HG03097 (cell line): ENCODE measurements at regions not wholly inside any gene's neighbourhood (a gene's known extent, or its start where the extent isn't known, plus 50 kb on each side); places are given as distances from the start of the nearest gene placed in this dataset.
"Not testable (repeated sequence)": the region's sequence is repeated elsewhere in the genome, so short reads cannot be mapped to it uniquely, and the experiment has no call there.

Experiments
- ATAC-seq: cut with Tn5 transposase; IDR thresholded peaks from one replicate; pipeline ENCODE4 v1.9.1; 2021; ENCODE audit not compliant: unreplicated experiment, low FRiP score

DNA sequence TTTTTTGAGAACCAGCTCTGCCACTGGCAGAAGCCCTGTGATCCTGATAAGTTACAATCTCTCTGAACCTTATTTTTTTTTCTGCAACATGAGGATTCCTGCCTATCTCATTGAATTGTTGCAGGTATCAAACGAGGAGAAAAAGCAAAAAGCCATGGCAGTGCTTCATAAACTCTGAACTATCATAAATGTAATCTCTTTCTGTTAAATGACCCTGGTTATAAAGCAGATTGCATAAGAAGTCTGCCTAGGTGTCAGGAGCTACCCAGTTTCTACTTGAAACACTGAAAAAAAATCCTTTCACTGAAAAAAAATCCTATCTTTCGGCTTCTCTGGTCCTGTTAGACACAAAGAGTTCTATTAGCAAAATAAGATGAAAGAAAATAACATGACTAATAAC, 172.7 kb downstream of the FAM43A start:
- no peak for ATAC-seq

DNA sequence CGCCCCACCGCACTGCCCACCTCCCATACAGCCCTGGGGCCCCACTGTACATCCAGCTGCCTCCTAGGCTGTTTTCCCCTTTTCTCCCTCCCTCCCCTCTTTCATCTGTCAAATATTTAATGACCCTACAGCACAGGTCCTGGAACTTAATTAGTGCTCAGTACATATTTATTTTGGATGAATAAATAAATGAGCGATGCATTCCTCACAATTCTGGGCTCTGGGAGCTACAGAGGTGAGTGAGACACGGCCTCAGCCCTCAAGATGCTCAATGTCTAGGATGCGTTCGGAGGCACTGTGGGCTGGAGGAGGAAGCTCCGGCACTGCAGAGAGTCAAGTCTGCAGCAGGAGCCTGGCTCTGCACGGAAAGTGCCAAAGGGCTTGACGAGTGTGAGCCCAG, 175.0 kb downstream of the FAM43A start:
- no peak for ATAC-seq

DNA sequence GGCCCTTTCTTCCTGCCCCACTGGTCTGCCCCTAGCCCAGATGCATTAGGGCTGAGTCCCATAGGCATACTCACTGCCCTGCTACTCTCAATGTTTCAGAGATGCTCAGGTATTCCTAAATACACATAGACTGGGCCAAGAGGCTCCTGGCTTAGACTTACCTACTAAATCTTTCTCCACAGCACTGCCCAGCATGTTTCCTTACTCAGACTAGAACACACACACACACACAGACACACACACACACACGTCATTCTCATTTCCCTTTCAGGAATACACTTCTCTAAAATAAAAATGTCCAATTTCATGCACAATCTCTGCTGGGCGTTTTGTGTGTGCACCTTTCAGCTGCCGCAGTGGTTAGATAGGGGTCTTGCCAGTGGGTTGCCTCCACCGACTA, 175.7 kb downstream of the FAM43A start:
- ATAC-seq, result no peak

DNA sequence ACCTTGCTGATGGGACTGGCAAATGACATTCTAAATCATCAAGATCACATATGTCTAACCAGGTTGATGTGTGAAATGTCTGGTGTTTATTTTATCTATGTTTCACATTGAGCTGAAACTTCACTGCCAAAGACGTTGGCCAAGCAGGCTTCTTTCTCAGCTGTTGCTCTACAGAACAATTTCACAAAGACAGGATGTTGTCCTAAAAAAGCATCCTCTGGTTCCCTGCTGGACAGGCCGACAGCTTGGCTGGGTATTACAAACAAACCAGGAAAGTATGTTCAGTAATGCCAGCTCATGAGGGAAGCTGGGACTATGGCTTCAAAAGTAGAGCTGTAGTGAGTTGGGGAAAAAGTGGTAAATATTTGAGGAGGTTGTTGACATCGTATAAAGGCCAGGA, 179.4 kb downstream of the FAM43A start:
- no peak for ATAC-seq

DNA sequence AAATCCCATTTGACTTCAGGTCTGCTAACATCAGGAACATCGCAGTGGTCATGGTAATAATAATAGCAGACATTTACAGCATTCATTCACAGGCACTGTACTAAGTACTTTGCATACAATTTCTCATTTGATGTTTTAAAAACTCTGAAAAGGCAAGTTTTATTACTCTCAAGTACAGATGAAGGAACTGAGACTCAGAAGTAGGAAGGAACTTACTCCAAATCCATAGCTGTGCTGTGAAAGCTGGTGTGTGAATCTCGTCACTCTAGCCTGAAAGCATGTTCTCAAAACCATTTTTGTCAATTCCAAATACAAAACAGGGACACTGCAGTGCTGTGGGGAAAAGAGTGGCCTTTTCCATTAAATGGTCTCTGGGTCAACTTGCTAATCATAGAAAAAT, 179.9 kb downstream of the FAM43A start:
- ATAC-seq, result no peak

DNA sequence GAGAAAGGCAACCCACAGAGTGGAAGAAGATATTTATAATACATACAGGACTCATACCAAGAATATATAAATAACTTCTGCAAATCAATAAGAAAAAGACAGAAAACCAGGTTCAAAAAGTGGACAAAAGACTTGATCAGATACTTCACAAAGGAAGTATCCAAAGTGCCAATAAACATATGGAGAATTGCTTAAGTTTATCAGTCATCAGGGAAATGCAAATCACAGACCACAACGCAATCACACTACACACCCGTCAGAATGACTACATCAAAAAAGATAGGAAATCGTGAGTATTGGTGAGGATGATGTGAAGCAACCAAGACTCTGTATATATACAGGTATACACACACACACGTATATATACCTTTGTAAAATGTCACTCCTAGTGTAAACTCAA, 180.6 kb downstream of the FAM43A start:
- ATAC-seq, result no peak

DNA sequence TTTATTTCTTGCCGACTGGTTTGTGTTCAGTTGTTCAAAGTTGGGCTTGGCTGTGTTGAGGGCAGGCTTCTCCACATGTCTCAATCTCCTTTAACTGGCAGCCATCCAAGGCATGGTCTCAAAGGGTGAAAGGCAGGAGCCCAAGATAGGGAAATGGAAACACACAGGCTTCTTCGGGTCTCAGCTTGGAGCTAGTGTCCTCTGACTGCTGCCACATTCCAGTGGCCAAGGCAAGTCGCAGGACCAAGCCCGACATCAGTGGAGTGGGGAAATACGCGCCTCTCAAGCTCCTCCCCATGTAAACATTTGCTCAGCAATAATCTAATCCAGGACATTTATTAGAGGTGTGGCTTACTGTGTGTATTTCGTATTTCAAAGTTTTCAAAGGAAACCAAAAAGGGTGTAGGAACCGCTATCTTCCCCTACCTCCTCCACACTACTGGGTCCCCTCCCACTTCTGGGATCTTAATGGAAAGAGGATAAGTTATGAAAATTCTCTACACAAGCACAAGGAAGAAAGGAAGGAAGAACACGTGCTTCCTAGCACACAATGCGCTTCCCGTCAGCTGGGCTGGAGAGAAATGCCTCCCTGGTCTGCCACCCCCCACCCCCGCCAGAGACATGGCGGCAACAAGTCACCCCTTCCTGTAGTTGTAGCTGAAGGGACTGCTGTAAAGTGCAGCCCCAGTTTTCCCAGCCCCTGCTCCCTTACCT, 181.7 kb downstream of the FAM43A start:
- no peak for ATAC-seq

DNA sequence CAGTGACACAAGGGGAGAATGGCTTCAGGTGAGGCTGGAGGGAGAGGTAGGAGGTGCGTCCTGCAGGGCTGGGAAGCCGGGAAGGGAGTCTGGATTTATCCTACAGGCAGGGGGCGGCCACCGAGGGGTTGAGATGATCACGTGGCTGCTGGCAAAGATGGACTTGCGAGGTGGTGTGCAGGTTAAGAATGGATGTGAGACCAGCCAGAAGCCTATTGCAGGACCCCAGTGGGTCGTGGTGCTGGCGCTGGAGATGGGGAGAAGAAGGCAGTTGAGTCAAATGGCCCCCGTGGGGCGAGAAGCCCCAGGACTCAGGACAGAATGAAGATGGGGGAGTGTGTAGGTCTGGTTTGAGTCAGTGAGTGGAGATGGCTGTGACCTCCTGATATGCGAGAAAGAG, 183.1 kb downstream of the FAM43A start:
- no peak for ATAC-seq

DNA sequence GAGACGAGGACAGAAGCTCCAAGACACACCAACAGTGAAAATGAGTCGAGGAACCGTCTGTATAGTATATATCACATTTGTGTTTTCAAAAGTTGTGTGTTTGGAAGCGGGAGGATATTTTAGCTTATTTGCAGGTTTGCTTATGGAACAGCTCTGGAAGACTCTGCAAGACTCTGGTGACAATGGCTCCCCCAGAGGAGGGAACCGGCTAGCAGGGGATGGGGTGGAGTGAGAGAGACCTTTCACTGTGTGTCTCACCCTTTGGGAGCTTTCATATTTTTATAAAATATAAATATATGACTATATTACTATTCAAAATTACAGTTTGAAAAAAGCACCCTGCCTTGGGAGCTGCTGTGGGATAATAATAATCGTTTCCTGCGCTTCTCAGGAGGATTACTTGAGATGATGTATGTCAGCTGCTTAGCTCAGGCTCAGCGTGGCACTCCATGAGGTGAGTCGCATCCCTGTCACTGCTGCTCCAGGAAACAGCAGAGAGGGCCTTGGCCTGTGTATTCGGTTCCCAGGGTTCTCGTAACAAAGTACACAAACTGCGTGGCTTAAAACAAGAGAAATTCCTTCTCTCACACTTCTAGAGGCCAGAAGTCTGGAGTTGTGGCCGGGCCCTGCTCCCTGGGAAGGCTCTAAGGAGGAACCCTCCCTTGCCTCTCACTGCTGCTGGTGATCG, 183.9 kb downstream of the FAM43A start:
- no peak for ATAC-seq

DNA sequence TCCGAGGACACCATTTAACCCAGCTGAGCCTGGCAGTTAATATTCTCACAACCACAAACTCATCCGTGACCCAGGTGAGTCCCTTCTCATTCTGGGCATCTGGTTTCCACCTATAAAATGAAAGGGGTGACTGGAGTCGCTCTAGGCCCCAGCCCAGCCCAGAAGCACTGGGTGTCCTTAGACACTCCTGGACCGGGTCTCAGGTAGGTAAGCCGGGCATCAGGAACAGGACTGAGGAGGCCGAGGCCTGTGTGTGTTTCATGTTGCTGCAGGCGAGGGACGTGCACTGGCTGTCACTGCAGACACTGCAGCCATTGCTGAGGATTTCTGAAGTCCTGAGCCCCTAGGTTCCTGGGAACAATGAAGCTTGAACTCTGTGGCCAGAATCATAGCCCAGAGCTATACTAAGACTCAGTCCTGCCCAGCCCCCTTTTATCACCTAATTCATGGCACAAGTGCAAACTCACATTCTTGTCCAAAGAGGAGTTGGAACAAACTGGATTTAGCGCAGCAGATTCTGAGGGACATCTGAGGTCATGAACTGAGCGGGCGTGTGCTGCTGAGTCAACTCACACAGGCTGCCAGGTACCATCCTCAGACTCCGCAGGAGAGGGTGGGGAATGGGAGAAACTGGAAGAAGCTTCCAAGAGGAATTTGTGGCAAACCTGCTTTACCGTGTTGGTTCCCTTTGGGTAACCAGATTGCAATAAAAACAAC, 184.9 kb downstream of the FAM43A start:
- no peak for ATAC-seq

DNA sequence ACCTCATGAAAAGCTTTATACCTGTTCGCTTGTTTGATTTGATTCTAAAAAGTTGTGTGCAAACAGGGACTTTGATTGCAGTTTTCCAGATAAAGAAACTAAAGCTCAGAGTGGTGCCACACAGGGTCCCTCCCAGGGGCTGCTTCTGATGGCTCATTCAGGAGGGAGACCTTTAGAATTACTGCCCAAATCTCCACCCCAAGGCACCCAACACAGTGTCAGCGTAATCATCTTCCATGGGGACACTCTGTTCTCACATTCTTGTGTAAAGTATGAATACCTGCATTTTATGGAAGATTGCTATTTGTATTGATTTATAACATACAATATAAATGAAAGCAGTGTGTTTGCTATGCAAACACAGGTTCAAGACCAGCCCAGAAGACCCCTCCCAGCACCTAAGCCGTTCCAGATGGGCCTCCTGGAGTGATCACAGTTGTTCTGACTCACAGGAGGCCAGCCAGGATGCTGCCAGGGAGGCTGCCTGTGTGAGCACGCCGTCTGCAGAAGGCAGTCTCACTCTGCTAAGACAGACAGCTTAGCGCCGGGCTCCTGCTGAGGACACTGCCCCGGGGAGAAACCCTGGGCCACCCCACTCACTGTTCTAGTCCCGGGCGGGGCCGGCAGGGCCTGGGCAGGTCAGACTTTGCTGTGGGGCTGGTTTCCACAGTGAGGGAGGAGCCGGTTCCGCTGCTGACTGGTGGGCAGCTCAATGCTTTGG, 185.6 kb downstream of the FAM43A start:
- no peak for ATAC-seq

DNA sequence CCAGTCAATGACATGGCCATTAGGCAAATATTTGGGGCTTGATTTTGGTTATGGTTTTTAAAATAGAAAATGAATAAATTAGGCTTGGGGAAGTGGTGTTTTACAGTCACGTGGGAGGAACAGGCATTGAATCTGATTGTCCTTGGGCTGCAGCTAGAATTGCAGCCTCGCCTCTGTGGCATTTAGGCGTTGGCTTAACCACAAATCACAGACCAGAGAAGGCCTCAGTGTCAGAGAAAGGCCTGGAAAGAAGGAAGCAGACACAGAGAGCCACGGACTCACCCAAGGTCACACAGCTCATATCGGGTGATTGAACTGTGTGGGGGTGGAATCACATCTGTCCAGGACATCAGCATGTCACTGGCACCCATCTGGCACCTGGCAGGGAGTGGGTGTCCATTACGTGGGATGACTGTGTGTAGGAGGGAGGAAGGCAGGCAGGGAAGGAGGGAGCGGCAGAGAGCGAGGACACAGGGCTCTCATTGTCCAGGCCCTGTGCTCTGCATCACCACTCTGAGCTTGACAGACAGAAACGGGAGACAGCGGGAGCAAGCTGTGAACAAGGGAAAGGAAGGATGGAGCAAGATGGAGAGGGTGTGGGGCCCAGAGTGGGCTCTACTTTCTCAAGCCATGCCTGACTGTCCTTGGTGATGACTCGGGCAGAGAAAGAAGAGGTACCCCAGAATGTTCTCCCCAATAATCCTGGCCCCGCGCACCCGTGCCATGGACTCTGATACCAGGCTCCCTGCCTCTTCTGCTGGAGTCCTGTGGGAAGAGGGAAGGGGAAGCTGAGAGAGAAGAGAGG, 186.4 kb downstream of the FAM43A start:
- ATAC-seq, result no peak

DNA sequence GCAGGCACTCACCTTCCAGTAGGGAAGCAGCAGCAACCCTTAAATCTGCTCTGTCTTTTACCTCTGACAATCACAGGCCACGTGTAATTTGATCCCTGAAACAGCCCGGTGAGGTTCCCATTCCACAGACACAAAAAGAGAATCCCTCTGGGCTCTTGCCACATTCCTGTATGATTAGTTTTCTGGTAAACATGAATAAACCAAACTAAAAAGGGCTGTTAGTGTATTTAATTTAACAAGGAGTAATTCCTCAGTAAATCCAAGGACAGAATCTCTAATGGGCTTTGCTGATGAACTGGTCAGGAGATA, 186.9 kb downstream of the FAM43A start:
- no peak for ATAC-seq

DNA sequence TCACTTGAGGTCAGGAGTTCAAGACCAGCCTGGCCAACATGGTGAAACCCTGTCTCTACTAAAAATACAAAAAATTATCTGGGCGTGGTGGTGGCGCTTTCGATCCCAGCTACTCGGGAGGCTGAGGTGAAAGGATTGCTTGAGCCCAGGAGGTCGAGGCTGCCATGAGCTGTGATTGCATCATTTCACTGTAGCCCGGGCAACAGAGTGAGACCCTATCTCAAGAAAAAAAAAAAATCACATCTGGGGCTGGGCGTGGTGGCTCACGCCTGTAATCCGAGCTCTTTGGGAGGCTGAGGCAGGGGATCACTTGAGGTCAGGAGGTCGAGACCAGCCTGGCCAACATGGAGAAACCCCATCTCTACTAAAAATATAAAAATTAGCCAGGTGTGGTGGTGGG, 187.8 kb downstream of the FAM43A start:
- ATAC-seq, result not testable (repeated sequence)

DNA sequence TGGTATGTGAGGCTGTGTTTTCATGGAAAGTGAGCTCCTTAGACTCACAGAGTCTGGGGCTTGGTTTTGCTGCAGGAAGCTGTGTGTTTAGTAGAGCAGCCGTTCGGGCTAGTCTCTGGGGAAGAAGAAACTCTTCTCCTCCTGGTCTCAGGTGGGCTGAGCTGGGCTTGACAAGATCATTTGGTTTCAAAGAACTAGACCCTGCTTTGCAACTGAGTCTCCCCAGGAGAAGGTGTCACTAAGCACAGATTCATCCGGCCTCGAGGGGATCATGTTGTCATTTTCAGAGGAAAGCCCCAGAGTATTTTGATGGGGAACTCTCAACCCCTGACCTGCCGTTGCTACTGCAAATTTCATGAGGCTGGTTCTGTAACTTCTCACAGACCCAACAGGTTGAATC, 188.5 kb downstream of the FAM43A start:
- no peak for ATAC-seq

DNA sequence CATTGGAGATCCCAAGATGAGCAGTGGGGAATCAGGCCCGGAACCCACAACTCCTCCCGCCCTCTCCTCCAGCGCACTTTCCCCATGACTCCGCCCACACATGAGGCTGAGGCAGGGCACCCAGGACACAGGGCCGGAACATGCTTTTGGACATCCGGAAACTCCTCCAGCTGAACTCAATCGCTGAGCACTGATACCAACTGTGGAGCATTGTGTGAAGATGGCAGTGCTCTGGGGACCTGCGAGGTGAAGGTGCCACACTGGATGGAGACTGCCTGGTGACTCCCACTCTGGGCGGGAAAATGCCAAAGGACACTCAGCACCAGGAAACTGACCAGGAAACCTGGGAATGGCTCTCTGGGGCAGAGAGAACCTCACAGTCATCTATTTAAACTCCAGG, 189.1 kb downstream of the FAM43A start:
- no peak for ATAC-seq

DNA sequence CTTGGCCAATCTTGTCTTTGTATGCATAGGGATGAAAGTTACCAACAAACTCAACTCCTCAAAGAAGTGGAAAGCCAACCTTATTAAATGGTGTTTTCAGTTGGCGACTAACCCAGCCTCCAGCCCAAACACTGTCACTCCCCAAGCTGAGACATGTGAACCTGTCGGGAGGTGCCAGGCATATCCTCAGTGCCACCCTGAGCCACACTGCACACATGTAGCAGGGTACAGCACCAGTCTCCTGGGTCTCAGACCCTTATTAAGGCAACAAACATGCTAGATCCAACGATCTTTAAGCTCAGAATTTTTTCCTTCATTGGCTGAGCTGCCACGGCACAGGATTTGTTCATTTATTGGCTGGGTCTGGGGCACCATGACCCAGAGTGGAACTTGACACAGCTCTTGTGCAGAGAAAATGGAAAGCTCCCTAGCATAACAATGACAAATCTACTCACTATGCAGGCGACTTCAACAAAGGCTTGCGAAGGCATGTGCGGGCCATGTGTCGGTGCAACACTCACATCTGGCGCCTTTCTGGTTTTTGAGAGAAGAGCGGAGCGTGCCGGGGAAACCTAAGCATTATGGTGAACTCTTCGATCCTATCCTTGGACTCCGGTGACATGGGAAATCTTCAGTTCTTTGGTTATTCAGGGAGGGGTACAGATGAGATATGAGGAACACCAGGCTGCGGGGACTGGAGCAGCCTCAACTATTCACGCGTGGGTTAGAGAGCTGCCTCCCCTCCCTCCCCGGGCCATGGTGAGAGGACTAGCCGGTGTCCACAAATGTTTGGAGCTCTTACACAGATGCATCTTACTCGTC, 190.1 kb downstream of the FAM43A start:
- ATAC-seq, result no peak

DNA sequence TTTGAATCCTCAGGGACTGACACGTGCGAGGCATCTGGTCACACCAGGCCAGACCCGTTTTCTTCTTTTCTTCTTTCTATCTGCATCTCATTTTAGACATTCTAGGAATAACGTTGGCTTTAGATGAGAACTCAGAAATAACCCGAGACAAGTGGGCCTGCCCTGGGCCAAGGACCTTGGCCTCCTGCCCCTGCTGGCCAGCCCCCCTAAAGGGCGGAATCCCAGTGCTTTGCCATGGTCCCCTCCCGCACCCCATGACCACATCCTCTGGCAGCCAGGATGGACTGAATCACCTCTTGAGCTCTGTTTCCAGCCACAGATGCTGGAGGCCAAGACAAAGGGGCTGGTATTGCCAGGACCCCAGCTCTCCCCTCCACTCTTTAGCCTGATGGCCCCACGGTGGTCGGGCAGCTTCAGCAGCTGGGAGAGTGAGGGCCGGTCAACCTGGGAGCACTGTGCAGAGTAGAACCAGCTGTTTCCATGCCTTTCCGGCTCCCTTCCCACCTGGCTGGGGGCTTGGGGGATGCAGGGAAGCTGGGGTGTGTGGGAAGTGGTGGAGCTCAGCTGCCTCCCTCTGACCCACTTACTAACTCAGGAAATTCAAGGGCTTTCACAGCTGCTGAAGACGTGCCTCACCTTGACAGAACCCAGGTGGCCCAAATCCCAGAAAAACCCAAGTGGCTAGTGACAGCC, 190.9 kb downstream of the FAM43A start:
- ATAC-seq, result no peak
